ENCODE measurements at regions not wholly inside any gene's neighbourhood (a gene's known extent, or its start where the extent isn't known, plus 50 kb on each side); places are given as distances from the start of the nearest gene placed in this dataset.

- DNase-seq (ENCODE audit: low spot score in 2 of 2): no peak
- in situ Hi-C loops (cut with MboI; ENCODE audit: low sequenced_read_pairs): no loop called here
- Histone ChIP-seq H3K27me3 (ENCODE audit: low read depth) (no peaks in the 10 kb centered on the region), H3K4me1 (no peaks in the 10 kb centered on the region), H3K9me3 (no peaks in the 10 kb centered on the region), H3K4me3 (no peak overlapping the region), H3K36me3 (replicated peaks) (no peaks in the 10 kb centered on the region)
These were observed 744.8 kb downstream of the KCTD16 start for GRCh38 chr5:144915452-144915851.

- DNase-seq (ENCODE audit: low spot score in 2 of 2): no peak
- H3K4me3 ChIP-seq: no peak overlapping the region
- H3K9me3 ChIP-seq: no peaks in the 10 kb centered on the region
- H3K4me1 ChIP-seq: no peaks in the 10 kb centered on the region
- in situ Hi-C loops (cut with MboI; ENCODE audit: low sequenced_read_pairs): no loop called here
- no peaks in the 10 kb centered on the region for H3K36me3 ChIP-seq (replicated peaks)
- no peaks in the 10 kb centered on the region for H3K27me3 ChIP-seq (ENCODE audit: low read depth)
These were observed 743.0 kb downstream of the KCTD16 start for GRCh38 chr5:144913661-144914060.

GRCh38 chr5:144896473-144896872 lies 725.8 kb downstream of the KCTD16 start:
- in situ Hi-C loops (cut with MboI; ENCODE audit: low sequenced_read_pairs): no loop called here
- DNase-seq (ENCODE audit: low spot score in 2 of 2): no peak
- Histone ChIP-seq H3K4me3 (no peak overlapping the region), H3K9me3 (no peaks in the 10 kb centered on the region), H3K27me3 (ENCODE audit: low read depth) (no peaks in the 10 kb centered on the region), H3K4me1 (no peaks in the 10 kb centered on the region), H3K36me3 (replicated peaks) (no peaks in the 10 kb centered on the region)

GRCh38 chr5:144886668-144887067 lies 716.0 kb downstream of the KCTD16 start:
- no peaks in the 10 kb centered on the region for H3K4me1 ChIP-seq
- in situ Hi-C loops (cut with MboI; ENCODE audit: low sequenced_read_pairs): no loop called here
- no peak overlapping the region for H3K4me3 ChIP-seq
- H3K9me3 ChIP-seq: no peaks in the 10 kb centered on the region
- H3K27me3 ChIP-seq (ENCODE audit: low read depth): no peaks in the 10 kb centered on the region
- no peaks in the 10 kb centered on the region for H3K36me3 ChIP-seq (replicated peaks)
- DNase-seq (ENCODE audit: low spot score in 2 of 2): no peak

- Histone ChIP-seq H3K36me3 (replicated peaks) (no peaks in the 10 kb centered on the region), H3K27me3 (ENCODE audit: low read depth) (no peaks in the 10 kb centered on the region), H3K4me3 (no peak overlapping the region), H3K4me1 (no peaks in the 10 kb centered on the region), H3K9me3 (no peaks in the 10 kb centered on the region)
- no peak for DNase-seq (ENCODE audit: low spot score in 2 of 2)
- in situ Hi-C loops (cut with MboI; ENCODE audit: low sequenced_read_pairs): no loop called here
These were observed 712.1 kb downstream of the KCTD16 start for GRCh38 chr5:144882739-144883283.

- in situ Hi-C loops (cut with MboI; ENCODE audit: low sequenced_read_pairs): no loop called here
- Histone ChIP-seq H3K27me3 (ENCODE audit: low read depth) (no peaks in the 10 kb centered on the region), H3K4me1 (no peaks in the 10 kb centered on the region), H3K9me3 (no peaks in the 10 kb centered on the region), H3K4me3 (no peak overlapping the region), H3K36me3 (replicated peaks) (no peaks in the 10 kb centered on the region)
- no peak for DNase-seq (ENCODE audit: low spot score in 2 of 2)
These were observed 709.8 kb downstream of the KCTD16 start for GRCh38 chr5:144880513-144880912.

- H3K36me3 ChIP-seq (replicated peaks): no peaks in the 10 kb centered on the region
- no peaks in the 10 kb centered on the region for H3K4me1 ChIP-seq
- H3K9me3 ChIP-seq: no peaks in the 10 kb centered on the region
- in situ Hi-C loops (cut with MboI; ENCODE audit: low sequenced_read_pairs): no loop called here
- no peaks in the 10 kb centered on the region for H3K27me3 ChIP-seq (ENCODE audit: low read depth)
- DNase-seq (ENCODE audit: low spot score in 2 of 2): no peak
- H3K4me3 ChIP-seq: no peak overlapping the region
These were observed 706.3 kb downstream of the KCTD16 start for GRCh38 chr5:144876990-144877389.

- in situ Hi-C loops (cut with MboI; ENCODE audit: low sequenced_read_pairs): no loop called here
- Histone ChIP-seq H3K27me3 (ENCODE audit: low read depth) (no peaks in the 10 kb centered on the region), H3K4me1 (no peaks in the 10 kb centered on the region), H3K9me3 (no peaks in the 10 kb centered on the region), H3K4me3 (no peak overlapping the region), H3K36me3 (replicated peaks) (no peaks in the 10 kb centered on the region)
- DNase-seq (ENCODE audit: low spot score in 2 of 2): no peak
These were observed 702.4 kb downstream of the KCTD16 start for GRCh38 chr5:144873076-144873475.

- H3K27me3 ChIP-seq (ENCODE audit: low read depth): no peaks in the 10 kb centered on the region
- H3K36me3 ChIP-seq (replicated peaks): no peaks in the 10 kb centered on the region
- H3K4me1 ChIP-seq: no peaks in the 10 kb centered on the region
- no peak overlapping the region for H3K4me3 ChIP-seq
- no peak for DNase-seq (ENCODE audit: low spot score in 2 of 2)
- no peaks in the 10 kb centered on the region for H3K9me3 ChIP-seq
- in situ Hi-C loops (cut with MboI; ENCODE audit: low sequenced_read_pairs): no loop called here
These were observed 693.4 kb downstream of the KCTD16 start for GRCh38 chr5:144864118-144864517.

GRCh38 chr5:144857454-144857853 lies 686.8 kb downstream of the KCTD16 start:
- no peak for DNase-seq (ENCODE audit: low spot score in 2 of 2)
- Histone ChIP-seq H3K36me3 (replicated peaks) (no peaks in the 10 kb centered on the region), H3K4me1 (no peaks in the 10 kb centered on the region), H3K9me3 (no peaks in the 10 kb centered on the region), H3K4me3 (no peak overlapping the region), H3K27me3 (ENCODE audit: low read depth) (no peaks in the 10 kb centered on the region)
- in situ Hi-C loops (cut with MboI; ENCODE audit: low sequenced_read_pairs): no loop called here

GRCh38 chr5:144844086-144844485 lies 673.4 kb downstream of the KCTD16 start:
- Histone ChIP-seq H3K4me1 (no peaks in the 10 kb centered on the region), H3K9me3 (no peaks in the 10 kb centered on the region), H3K27me3 (ENCODE audit: low read depth) (no peaks in the 10 kb centered on the region), H3K36me3 (replicated peaks) (no peaks in the 10 kb centered on the region), H3K4me3 (no peak overlapping the region)
- DNase-seq (ENCODE audit: low spot score in 2 of 2): no peak
- in situ Hi-C loops (cut with MboI; ENCODE audit: low sequenced_read_pairs): no loop called here

GRCh38 chr5:144832416-144832815 lies 661.7 kb downstream of the KCTD16 start:
- Histone ChIP-seq H3K4me1 (no peaks in the 10 kb centered on the region), H3K36me3 (replicated peaks) (no peaks in the 10 kb centered on the region), H3K27me3 (ENCODE audit: low read depth) (peaks cover 3% of the 10 kb centered on the region; the same call in 1 of the 2 replicates), H3K9me3 (no peaks in the 10 kb centered on the region), H3K4me3 (no peak overlapping the region)
- in situ Hi-C loops (cut with MboI; ENCODE audit: low sequenced_read_pairs): no loop called here
- DNase-seq (ENCODE audit: low spot score in 2 of 2): no peak

GRCh38 chr5:144831650-144832049 lies 661.0 kb downstream of the KCTD16 start:
- Histone ChIP-seq H3K4me1 (no peaks in the 10 kb centered on the region), H3K36me3 (replicated peaks) (no peaks in the 10 kb centered on the region), H3K27me3 (ENCODE audit: low read depth) (no peaks in the 10 kb centered on the region), H3K9me3 (no peaks in the 10 kb centered on the region), H3K4me3 (no peak overlapping the region)
- in situ Hi-C loops (cut with MboI; ENCODE audit: low sequenced_read_pairs): no loop called here
- no peak for DNase-seq (ENCODE audit: low spot score in 2 of 2)

GRCh38 chr5:144822503-144822902 lies 651.8 kb downstream of the KCTD16 start:
- H3K36me3 ChIP-seq (replicated peaks): no peaks in the 10 kb centered on the region
- H3K27me3 ChIP-seq (ENCODE audit: low read depth): no peaks in the 10 kb centered on the region
- no peaks in the 10 kb centered on the region for H3K4me1 ChIP-seq
- H3K9me3 ChIP-seq: no peaks in the 10 kb centered on the region
- H3K4me3 ChIP-seq: no peak overlapping the region
- no peak for DNase-seq (ENCODE audit: low spot score in 2 of 2)
- in situ Hi-C loops (cut with MboI; ENCODE audit: low sequenced_read_pairs): no loop called here

- no peak for DNase-seq (ENCODE audit: low spot score in 2 of 2)
- Histone ChIP-seq H3K36me3 (replicated peaks) (no peaks in the 10 kb centered on the region), H3K9me3 (no peaks in the 10 kb centered on the region), H3K27me3 (ENCODE audit: low read depth) (no peaks in the 10 kb centered on the region), H3K4me3 (no peak overlapping the region), H3K4me1 (no peaks in the 10 kb centered on the region)
- in situ Hi-C loops (cut with MboI; ENCODE audit: low sequenced_read_pairs): no loop called here
These were observed 649.6 kb downstream of the KCTD16 start for GRCh38 chr5:144820278-144820677.
